ENCODE measurements at regions not wholly inside any gene's neighbourhood (a gene's known extent, or its start where the extent isn't known, plus 50 kb on each side); places are given as distances from the start of the nearest gene placed in this dataset.

DNA sequence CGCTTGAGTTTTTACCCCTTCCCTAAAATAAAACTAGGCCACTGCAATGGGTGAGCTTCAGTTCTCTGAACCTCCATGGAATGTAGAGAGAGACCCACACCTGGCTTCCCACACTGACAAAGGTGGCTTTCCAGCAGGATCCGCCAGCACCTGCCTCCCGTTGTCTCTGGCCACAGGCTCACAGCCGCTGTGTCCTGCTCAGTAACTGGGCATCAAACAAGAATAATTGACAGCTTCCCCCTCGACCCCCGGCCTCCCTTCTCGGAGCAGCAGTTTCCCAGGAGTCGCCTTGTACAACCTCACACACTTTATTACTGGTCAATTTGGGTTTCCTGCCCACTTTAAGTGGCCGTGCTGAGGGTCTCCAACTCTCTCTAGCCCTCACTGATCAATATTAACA, 586.1 kb upstream of the PSMD7 start:
- in situ Hi-C loops (cut with HindIII; ENCODE audit: low sequenced_read_pairs), result no loop called here
- DNase-seq (ENCODE audit: low read depth, low spot score), result no peak
- no peak overlapping the region for H3K4me3 ChIP-seq (ENCODE audit: low read depth, low read length)
- TF ChIP-seq CTCF (IDR thresholded peaks at IDR 0.05; ENCODE audit: low read depth, low read length), result no peak

DNA sequence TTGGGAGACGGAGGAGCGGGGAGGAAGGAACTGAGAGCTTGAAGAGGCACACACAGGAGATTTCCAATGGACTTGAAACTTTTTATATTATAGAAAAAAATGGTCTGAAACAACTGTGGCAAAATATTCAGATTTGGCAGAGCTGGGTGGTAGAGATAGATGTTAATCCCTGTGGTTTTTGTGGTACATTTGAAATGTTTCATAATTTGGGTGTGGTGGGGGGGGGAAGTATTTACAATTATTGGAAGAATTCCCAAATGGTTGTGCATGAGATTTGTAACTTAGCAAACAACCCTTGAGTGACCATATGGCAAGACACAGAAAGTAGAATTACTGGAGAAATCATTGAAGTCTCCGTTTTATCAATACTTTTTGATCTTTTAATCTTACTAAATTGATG, 588.8 kb upstream of the PSMD7 start:
- no peak for DNase-seq (ENCODE audit: low read depth, low spot score)
- no peak for TF ChIP-seq CTCF (IDR thresholded peaks at IDR 0.05; ENCODE audit: low read depth, low read length)
- in situ Hi-C loops (cut with HindIII; ENCODE audit: low sequenced_read_pairs), result no loop called here
- no peak overlapping the region for H3K4me3 ChIP-seq (ENCODE audit: low read depth, low read length)

- no peak for TF ChIP-seq CTCF (IDR thresholded peaks at IDR 0.05; ENCODE audit: low read depth, low read length)
- H3K4me3 ChIP-seq (ENCODE audit: low read depth, low read length), result no peak overlapping the region
- in situ Hi-C loops (cut with HindIII; ENCODE audit: low sequenced_read_pairs), result no loop called here
- no peak for DNase-seq (ENCODE audit: low read depth, low spot score)
These were observed 592.7 kb upstream of the PSMD7 start for GRCh38 chr16:73703891-73704290.

DNA sequence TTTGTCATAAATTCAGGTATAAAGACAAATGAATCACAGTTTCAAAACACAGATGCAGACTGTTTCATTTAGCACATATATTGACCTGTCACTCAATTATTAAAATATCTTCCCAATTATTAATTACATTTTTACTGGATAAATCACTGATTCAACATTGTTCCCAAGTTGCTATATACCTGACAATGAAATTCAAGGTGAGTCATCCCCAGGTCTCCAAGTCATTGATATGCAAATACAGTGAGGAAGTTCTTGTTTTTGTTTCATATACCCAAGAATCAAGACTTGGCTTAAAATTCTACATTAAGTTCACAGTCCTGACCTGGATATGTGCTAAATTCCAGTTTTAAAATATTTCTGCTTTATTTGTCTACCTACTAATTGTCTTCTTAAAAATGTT, 599.3 kb upstream of the PSMD7 start:
- no peak for DNase-seq (ENCODE audit: low read depth, low spot score)
- no peak for TF ChIP-seq CTCF (IDR thresholded peaks at IDR 0.05; ENCODE audit: low read depth, low read length)
- in situ Hi-C loops (cut with HindIII; ENCODE audit: low sequenced_read_pairs), result no loop called here
- H3K4me3 ChIP-seq (ENCODE audit: low read depth, low read length), result no peak overlapping the region

- in situ Hi-C loops (cut with HindIII; ENCODE audit: low sequenced_read_pairs), result no loop called here
- H3K4me3 ChIP-seq (ENCODE audit: low read depth, low read length), result no peak overlapping the region
- no peak for DNase-seq (ENCODE audit: low read depth, low spot score)
- TF ChIP-seq CTCF (IDR thresholded peaks at IDR 0.05; ENCODE audit: low read depth, low read length), result no peak
These were observed 603.8 kb upstream of the PSMD7 start for GRCh38 chr16:73692861-73693260.

DNA sequence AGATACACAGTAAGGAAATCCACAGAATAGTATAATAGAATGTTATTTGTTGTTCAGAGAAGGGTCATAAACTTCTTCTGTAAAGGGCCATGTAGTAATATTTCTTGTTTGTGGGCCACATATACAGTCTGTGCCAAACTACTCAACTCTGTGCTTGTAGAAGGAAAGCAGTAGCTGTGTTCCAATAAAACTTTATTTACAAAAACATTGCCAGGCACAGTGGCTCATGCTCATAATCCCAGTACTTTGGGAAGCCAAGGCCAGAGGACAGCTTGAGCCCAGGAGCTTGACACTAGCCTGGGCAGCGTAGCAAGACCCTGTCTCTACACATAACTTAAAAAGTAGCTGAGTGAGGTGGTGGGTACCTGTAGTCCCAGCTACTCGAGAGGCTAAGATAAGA, 612.8 kb upstream of the PSMD7 start:
- H3K4me3 ChIP-seq (ENCODE audit: low read depth, low read length), result no peak overlapping the region
- DNase-seq (ENCODE audit: low read depth, low spot score), result no peak
- TF ChIP-seq CTCF (IDR thresholded peaks at IDR 0.05; ENCODE audit: low read depth, low read length), result no peak
- in situ Hi-C loops (cut with HindIII; ENCODE audit: low sequenced_read_pairs), result no loop called here

GRCh38 chr16:73672135-73672534, 624.2 kb upstream of the ZFHX3 start:
- DNase-seq (ENCODE audit: low read depth, low spot score), result no peak
- no peak overlapping the region for H3K4me3 ChIP-seq (ENCODE audit: low read depth, low read length)
- in situ Hi-C loops (cut with HindIII; ENCODE audit: low sequenced_read_pairs), result no loop called here
- no peak for TF ChIP-seq CTCF (IDR thresholded peaks at IDR 0.05; ENCODE audit: low read depth, low read length)
